Thyroid gland (tissue), 4 donors: ENCODE measurements at regions not wholly inside any gene's neighbourhood (a gene's known extent, or its start where the extent isn't known, plus 50 kb on each side); places are given as distances from the start of the nearest gene placed in this dataset.

ENCODE experiments used
- CTCF ChIP-seq, 6 experiments: fragments of 200-600 bp in 3 of 6; fragments of 450-650 bp in 3 of 6; sonication (generic) in 3 of 6; IDR thresholded peaks; one replicate each; pipeline ENCODE4 v1.5.1; 2016 to 2019; ENCODE audit warnings: antibody characterized with exemption in 6 of 6, mild to moderate bottlenecking in 2 of 6, inconsistent platforms in 1 of 6, moderate library complexity in 1 of 6
- POLR2A ChIP-seq, 2 donors: fragments of 450-650 bp; IDR thresholded peaks; one replicate each; pipeline ENCODE4 v1.6.1; 2017; ENCODE audit warnings: antibody characterized with exemption in 2 of 2, mild to moderate bottlenecking in 2 of 2, moderate library complexity in 1 of 2

GRCh38 chr7:32360127-32360526 is 130.1 kb downstream of the LSM5 start:
- TF ChIP-seq CTCF (IDR thresholded peaks at IDR 0.05) (no peak), POLR2A (IDR thresholded peaks at IDR 0.05) (no peak)
